GM23338 (cell line): ENCODE measurements at regions not wholly inside any gene's neighbourhood (a gene's known extent, or its start where the extent isn't known, plus 50 kb on each side); places are given as distances from the start of the nearest gene placed in this dataset.

ENCODE experiments used
- ATAC-seq: fragments of 200-7000 bp; cut with Tn5 transposase; 3 replicates; pipeline ENCODE4 v1.9.1; 2020
- DNase-seq: peaks from one replicate; pipeline ENCODE4 v3.0.0-alpha.2; 2015; ENCODE audit warnings: low spot score
- H2AFZ ChIP-seq: fragments of 200-600 bp; sonication (generic); 2 replicates; pipeline ENCODE4 v1.8.0; 2016; ENCODE audit warnings: antibody characterized with exemption, mild to moderate bottlenecking, moderate library complexity
- H3F3A ChIP-seq: fragments of 200-600 bp; sonication (generic); replicated peaks from 2 replicates; pipeline ENCODE4 v1.8.0; 2017; ENCODE audit warnings: antibody characterized with exemption, mixed run types, low read depth
- H3K27ac ChIP-seq: fragments of 200-600 bp; sonication (generic); 2 replicates; pipeline ENCODE4 v1.6.1; 2016; ENCODE audit warnings: low read depth
- H3K27me3 ChIP-seq: fragments of 200-600 bp; sonication (generic); 2 replicates; pipeline ENCODE4 v1.8.0; 2016; ENCODE audit warnings: mild to moderate bottlenecking, mixed run types, moderate library complexity; ENCODE audit not compliant: insufficient read depth
- H3K36me3 ChIP-seq: fragments of 200-600 bp; sonication (generic); 2 replicates; pipeline ENCODE4 v1.8.0; 2016; ENCODE audit warnings: mild to moderate bottlenecking; ENCODE audit not compliant: insufficient read depth
- H3K4me1 ChIP-seq: fragments of 200-600 bp; sonication (generic); 2 replicates; pipeline ENCODE4 v1.8.0; 2016; ENCODE audit warnings: mild to moderate bottlenecking, moderate library complexity; ENCODE audit not compliant: insufficient read depth
- H3K4me2 ChIP-seq: fragments of 200-600 bp; sonication (generic); 2 replicates; pipeline ENCODE4 v1.7.1; 2017; ENCODE audit warnings: mixed run types
- H3K4me3 ChIP-seq: fragments of 200-600 bp; sonication (generic); 2 replicates; pipeline ENCODE4 v1.6.1; 2016; ENCODE audit warnings: mixed run types
- H3K79me2 ChIP-seq: fragments of 200-600 bp; sonication (generic); replicated peaks from 2 replicates; pipeline ENCODE4 v1.8.0; 2017; ENCODE audit warnings: mild to moderate bottlenecking; ENCODE audit not compliant: insufficient read depth
- H3K9me2 ChIP-seq: fragments of 200-600 bp; sonication (generic); 2 replicates; pipeline ENCODE4 v1.8.0; 2017; ENCODE audit not compliant: insufficient read depth
- H4K20me1 ChIP-seq: fragments of 200-600 bp; sonication (generic); replicated peaks from 2 replicates; pipeline ENCODE4 v1.8.0; 2017; ENCODE audit warnings: mild to moderate bottlenecking; ENCODE audit not compliant: insufficient read depth
- H3K27ac Mint-ChIP-seq: 2 replicates; pipeline ENCODE4 v1.8.0; 2020; ENCODE audit warnings: inconsistent platforms, mild to moderate bottlenecking, moderate library complexity, mixed read lengths
- H3K27me3 Mint-ChIP-seq: 3 replicates; pipeline ENCODE4 v1.8.0; 2022; ENCODE audit warnings: low read depth, mild to moderate bottlenecking, moderate library complexity, mixed read lengths, inconsistent platforms; ENCODE audit not compliant: insufficient read depth, poor library complexity
- H3K36me3 Mint-ChIP-seq: 3 replicates; pipeline ENCODE4 v1.8.0; 2021; ENCODE audit warnings: low read depth, mild to moderate bottlenecking, inconsistent platforms, moderate library complexity, mixed read lengths
- H3K4me1 Mint-ChIP-seq: 3 replicates; pipeline ENCODE4 v1.8.0; 2020; ENCODE audit warnings: mild to moderate bottlenecking, inconsistent platforms, mixed read lengths
- H3K4me3 Mint-ChIP-seq: 3 replicates; pipeline ENCODE4 v1.8.0; 2021; ENCODE audit warnings: moderate library complexity, mild to moderate bottlenecking, inconsistent platforms, mixed read lengths
- H3K9me3 Mint-ChIP-seq: 3 replicates; pipeline ENCODE4 v1.8.0; 2020; ENCODE audit warnings: moderate library complexity, mild to moderate bottlenecking, inconsistent platforms, mixed read lengths
- EZH2phosphoT487 ChIP-seq: fragments of 200-600 bp; sonication (generic); IDR thresholded peaks from one replicate; pipeline ENCODE4 v1.8.1; 2018; ENCODE audit warnings: antibody characterized with exemption; ENCODE audit not compliant: unreplicated experiment
- JUNB ChIP-seq: IDR thresholded peaks from one replicate; pipeline ENCODE4 v1.6.1; 2016; ENCODE audit warnings: antibody characterized with exemption; ENCODE audit not compliant: unreplicated experiment
- NANOG ChIP-seq: IDR thresholded peaks from 2 replicates; pipeline ENCODE4 v1.6.1; 2016; ENCODE audit warnings: antibody characterized with exemption, borderline replicate concordance
- ZNF114 ChIP-seq: fragments of 250-450 bp; sonication (Bioruptor Pico); IDR thresholded peaks from 2 replicates; pipeline ENCODE4 v1.5.0; 2020; ENCODE audit warnings: mild to moderate bottlenecking, moderate library complexity
- ZNF331 ChIP-seq: fragments of 250-450 bp; sonication (Bioruptor Pico); IDR thresholded peaks from 2 replicates; pipeline ENCODE4 v1.5.0; 2020; ENCODE audit warnings: low read depth, mild to moderate bottlenecking, moderate library complexity
- TF ChIP-seq, protein P1 (sequence below): fragments of 250-450 bp; sonication (Bioruptor Pico); IDR thresholded peaks from 2 replicates; pipeline ENCODE4 v1.5.0; 2020; ENCODE audit warnings: mild to moderate bottlenecking, moderate library complexity
- TF ChIP-seq, protein P2 (sequence below): IDR thresholded peaks from 2 replicates; pipeline ENCODE4 v1.6.1; 2016; ENCODE audit warnings: antibody characterized with exemption
- TF ChIP-seq, protein P3 (sequence below): IDR thresholded peaks from one replicate; pipeline ENCODE4 v1.6.1; 2018; ENCODE audit warnings: antibody characterized with exemption; ENCODE audit not compliant: unreplicated experiment
- TF ChIP-seq, protein P4 (sequence below), 2 experiments: fragments of 200-600 bp in 1 of 2; sonication (generic) in 1 of 2; conservative IDR thresholded peaks; 2 replicates each; pipeline versions ENCODE4 v1.5.1 to v1.6.1; 2016 to 2017; ENCODE audit warnings: antibody characterized with exemption in 2 of 2, low read depth in 2 of 2, mild to moderate bottlenecking in 2 of 2, moderate library complexity in 1 of 2

DNA sequence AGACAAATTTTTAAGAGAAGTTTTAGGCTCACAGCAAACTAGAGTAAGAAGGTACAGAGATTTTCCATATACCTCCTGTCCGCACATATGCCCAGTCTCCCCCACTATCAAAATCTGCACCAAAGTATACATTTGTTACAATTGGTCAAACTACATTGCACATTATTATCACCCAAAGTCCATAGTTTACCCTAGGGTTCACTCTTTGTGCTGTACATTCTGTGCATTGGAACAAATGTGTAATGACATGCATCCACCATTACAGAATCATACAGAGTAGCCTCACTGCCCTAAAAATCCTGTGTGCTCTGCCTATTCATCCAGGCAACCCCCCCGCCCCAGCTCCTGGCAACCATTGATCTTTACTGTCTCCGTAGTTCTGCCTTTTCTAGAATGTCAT, 61.7 kb upstream of the SPRED2 start:
- H3K27me3 Mint-ChIP-seq = no peaks in the 10 kb centered on the region
- no peak overlapping the region for H3K27ac ChIP-seq
- no peak overlapping the region for H3K4me3 Mint-ChIP-seq
- TF ChIP-seq, protein P1, sequence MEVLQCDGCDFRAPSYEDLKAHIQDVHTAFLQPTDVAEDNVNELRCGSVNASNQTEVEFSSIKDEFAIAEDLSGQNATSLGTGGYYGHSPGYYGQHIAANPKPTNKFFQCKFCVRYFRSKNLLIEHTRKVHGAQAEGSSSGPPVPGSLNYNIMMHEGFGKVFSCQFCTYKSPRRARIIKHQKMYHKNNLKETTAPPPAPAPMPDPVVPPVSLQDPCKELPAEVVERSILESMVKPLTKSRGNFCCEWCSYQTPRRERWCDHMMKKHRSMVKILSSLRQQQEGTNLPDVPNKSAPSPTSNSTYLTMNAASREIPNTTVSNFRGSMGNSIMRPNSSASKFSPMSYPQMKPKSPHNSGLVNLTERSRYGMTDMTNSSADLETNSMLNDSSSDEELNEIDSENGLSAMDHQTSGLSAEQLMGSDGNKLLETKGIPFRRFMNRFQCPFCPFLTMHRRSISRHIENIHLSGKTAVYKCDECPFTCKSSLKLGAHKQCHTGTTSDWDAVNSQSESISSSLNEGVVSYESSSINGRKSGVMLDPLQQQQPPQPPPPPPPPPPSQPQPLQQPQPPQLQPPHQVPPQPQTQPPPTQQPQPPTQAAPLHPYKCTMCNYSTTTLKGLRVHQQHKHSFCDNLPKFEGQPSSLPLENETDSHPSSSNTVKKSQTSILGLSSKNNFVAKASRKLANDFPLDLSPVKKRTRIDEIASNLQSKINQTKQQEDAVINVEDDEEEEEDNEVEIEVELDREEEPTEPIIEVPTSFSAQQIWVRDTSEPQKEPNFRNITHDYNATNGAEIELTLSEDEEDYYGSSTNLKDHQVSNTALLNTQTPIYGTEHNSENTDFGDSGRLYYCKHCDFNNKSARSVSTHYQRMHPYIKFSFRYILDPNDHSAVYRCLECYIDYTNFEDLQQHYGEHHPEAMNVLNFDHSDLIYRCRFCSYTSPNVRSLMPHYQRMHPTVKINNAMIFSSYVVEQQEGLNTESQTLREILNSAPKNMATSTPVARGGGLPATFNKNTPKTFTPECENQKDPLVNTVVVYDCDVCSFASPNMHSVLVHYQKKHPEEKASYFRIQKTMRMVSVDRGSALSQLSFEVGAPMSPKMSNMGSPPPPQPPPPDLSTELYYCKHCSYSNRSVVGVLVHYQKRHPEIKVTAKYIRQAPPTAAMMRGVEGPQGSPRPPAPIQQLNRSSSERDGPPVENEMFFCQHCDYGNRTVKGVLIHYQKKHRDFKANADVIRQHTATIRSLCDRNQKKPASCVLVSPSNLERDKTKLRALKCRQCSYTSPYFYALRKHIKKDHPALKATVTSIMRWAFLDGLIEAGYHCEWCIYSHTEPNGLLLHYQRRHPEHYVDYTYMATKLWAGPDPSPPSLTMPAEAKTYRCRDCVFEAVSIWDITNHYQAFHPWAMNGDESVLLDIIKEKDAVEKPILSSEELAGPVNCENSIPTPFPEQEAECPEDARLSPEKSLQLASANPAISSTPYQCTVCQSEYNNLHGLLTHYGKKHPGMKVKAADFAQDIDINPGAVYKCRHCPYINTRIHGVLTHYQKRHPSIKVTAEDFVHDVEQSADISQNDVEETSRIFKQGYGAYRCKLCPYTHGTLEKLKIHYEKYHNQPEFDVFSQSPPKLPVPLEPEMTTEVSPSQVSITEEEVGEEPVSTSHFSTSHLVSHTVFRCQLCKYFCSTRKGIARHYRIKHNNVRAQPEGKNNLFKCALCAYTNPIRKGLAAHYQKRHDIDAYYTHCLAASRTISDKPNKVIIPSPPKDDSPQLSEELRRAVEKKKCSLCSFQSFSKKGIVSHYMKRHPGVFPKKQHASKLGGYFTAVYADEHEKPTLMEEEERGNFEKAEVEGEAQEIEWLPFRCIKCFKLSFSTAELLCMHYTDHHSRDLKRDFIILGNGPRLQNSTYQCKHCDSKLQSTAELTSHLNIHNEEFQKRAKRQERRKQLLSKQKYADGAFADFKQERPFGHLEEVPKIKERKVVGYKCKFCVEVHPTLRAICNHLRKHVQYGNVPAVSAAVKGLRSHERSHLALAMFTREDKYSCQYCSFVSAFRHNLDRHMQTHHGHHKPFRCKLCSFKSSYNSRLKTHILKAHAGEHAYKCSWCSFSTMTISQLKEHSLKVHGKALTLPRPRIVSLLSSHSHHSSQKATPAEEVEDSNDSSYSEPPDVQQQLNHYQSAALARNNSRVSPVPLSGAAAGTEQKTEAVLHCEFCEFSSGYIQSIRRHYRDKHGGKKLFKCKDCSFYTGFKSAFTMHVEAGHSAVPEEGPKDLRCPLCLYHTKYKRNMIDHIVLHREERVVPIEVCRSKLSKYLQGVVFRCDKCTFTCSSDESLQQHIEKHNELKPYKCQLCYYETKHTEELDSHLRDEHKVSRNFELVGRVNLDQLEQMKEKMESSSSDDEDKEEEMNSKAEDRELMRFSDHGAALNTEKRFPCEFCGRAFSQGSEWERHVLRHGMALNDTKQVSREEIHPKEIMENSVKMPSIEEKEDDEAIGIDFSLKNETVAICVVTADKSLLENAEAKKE = no peak
- H3K4me2 ChIP-seq = no peak overlapping the region
- no peak overlapping the region for H3K4me3 ChIP-seq
- no peak overlapping the region for H3K27ac Mint-ChIP-seq
- DNase-seq (no peak), ATAC-seq (no peak)
- no peaks in the 10 kb centered on the region for H3K9me2 ChIP-seq
- no peak overlapping the region for H2AFZ ChIP-seq
- H3K36me3 ChIP-seq = no peaks in the 10 kb centered on the region
- no peaks in the 10 kb centered on the region for H3K4me1 ChIP-seq
- no peaks in the 10 kb centered on the region for H3K36me3 Mint-ChIP-seq
- peaks cover 6% of the 10 kb centered on the region; the same call in 2 of the 3 replicates for H3K4me1 Mint-ChIP-seq
- H3F3A ChIP-seq = no peaks in the 10 kb centered on the region
- H4K20me1 ChIP-seq = no peaks in the 10 kb centered on the region
- H3K9me3 Mint-ChIP-seq = no peaks in the 10 kb centered on the region; the same call in 2 of the 3 replicates
- no peaks in the 10 kb centered on the region for H3K27me3 ChIP-seq
- H3K79me2 ChIP-seq = no peaks in the 10 kb centered on the region

DNA sequence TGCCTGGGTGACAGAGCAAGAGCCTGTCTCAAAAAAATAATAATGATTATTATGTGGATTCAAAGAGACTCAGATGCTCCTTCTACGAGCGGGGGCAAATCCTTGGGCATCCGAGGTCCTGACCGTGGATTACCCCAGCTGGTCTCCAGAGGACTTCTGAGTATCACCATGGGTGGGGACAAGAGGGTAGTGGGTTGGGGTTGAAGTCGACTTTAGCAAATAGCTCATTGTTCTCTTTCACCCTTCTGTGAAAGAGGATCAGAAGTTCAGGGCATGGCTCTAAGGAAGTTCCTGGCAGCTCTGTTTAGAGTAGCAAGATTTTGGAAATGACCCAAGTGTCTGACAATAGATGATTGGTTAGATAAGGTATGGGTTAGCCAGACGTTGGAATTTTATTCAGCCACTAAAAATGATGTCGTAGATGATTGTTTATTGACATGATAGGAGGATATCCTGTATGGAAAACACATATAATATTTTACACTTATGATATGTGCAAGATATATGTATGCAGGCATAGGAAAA, 59.0 kb upstream of the SPRED2 start:
- peaks cover 6% of the 10 kb centered on the region; the same call in 2 of the 3 replicates for H3K9me3 Mint-ChIP-seq
- Histone ChIP-seq H3K4me3 (no peak overlapping the region), H3K36me3 (no peaks in the 10 kb centered on the region), H3K4me1 (no peaks in the 10 kb centered on the region), H3K4me2 (no peak overlapping the region), H3K27ac (no peak overlapping the region), H2AFZ (no peak overlapping the region), H3K27me3 (no peaks in the 10 kb centered on the region), H3K9me2 (0 out of 2 replicates have a peak, but pooled peaks cover 6% of the 10 kb centered on the region), H3K79me2 (no peaks in the 10 kb centered on the region), H3F3A (no peaks in the 10 kb centered on the region), H4K20me1 (no peaks in the 10 kb centered on the region)
- H3K27ac Mint-ChIP-seq = no peak overlapping the region
- no peak for DNase-seq
- H3K4me1 Mint-ChIP-seq = peaks cover 8% of the 10 kb centered on the region; the same call in 2 of the 3 replicates
- H3K27me3 Mint-ChIP-seq = peaks cover 3% of the 10 kb centered on the region
- no peak for TF ChIP-seq NANOG
- TF ChIP-seq, protein P2, sequence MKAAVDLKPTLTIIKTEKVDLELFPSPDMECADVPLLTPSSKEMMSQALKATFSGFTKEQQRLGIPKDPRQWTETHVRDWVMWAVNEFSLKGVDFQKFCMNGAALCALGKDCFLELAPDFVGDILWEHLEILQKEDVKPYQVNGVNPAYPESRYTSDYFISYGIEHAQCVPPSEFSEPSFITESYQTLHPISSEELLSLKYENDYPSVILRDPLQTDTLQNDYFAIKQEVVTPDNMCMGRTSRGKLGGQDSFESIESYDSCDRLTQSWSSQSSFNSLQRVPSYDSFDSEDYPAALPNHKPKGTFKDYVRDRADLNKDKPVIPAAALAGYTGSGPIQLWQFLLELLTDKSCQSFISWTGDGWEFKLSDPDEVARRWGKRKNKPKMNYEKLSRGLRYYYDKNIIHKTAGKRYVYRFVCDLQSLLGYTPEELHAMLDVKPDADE = no peak
- no peak for TF ChIP-seq JUNB
- TF ChIP-seq, protein P3, sequence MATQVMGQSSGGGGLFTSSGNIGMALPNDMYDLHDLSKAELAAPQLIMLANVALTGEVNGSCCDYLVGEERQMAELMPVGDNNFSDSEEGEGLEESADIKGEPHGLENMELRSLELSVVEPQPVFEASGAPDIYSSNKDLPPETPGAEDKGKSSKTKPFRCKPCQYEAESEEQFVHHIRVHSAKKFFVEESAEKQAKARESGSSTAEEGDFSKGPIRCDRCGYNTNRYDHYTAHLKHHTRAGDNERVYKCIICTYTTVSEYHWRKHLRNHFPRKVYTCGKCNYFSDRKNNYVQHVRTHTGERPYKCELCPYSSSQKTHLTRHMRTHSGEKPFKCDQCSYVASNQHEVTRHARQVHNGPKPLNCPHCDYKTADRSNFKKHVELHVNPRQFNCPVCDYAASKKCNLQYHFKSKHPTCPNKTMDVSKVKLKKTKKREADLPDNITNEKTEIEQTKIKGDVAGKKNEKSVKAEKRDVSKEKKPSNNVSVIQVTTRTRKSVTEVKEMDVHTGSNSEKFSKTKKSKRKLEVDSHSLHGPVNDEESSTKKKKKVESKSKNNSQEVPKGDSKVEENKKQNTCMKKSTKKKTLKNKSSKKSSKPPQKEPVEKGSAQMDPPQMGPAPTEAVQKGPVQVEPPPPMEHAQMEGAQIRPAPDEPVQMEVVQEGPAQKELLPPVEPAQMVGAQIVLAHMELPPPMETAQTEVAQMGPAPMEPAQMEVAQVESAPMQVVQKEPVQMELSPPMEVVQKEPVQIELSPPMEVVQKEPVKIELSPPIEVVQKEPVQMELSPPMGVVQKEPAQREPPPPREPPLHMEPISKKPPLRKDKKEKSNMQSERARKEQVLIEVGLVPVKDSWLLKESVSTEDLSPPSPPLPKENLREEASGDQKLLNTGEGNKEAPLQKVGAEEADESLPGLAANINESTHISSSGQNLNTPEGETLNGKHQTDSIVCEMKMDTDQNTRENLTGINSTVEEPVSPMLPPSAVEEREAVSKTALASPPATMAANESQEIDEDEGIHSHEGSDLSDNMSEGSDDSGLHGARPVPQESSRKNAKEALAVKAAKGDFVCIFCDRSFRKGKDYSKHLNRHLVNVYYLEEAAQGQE = no peak
- TF ChIP-seq, protein P4, sequence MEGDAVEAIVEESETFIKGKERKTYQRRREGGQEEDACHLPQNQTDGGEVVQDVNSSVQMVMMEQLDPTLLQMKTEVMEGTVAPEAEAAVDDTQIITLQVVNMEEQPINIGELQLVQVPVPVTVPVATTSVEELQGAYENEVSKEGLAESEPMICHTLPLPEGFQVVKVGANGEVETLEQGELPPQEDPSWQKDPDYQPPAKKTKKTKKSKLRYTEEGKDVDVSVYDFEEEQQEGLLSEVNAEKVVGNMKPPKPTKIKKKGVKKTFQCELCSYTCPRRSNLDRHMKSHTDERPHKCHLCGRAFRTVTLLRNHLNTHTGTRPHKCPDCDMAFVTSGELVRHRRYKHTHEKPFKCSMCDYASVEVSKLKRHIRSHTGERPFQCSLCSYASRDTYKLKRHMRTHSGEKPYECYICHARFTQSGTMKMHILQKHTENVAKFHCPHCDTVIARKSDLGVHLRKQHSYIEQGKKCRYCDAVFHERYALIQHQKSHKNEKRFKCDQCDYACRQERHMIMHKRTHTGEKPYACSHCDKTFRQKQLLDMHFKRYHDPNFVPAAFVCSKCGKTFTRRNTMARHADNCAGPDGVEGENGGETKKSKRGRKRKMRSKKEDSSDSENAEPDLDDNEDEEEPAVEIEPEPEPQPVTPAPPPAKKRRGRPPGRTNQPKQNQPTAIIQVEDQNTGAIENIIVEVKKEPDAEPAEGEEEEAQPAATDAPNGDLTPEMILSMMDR (conservative IDR thresholded peaks at IDR 0.05; ENCODE audit: low read depth in 2 of 2) = no peak
- no peak for TF ChIP-seq EZH2phosphoT487
- TF ChIP-seq ZNF331 (CRISPR knock-in tag) = no peak
- TF ChIP-seq ZNF114 = no peak
- H3K4me3 Mint-ChIP-seq = no peak overlapping the region
- no peaks in the 10 kb centered on the region for H3K36me3 Mint-ChIP-seq
- no peak for ATAC-seq
